Kidney (tissue), 13 donors: ENCODE measurements at regions not wholly inside any gene's neighbourhood (a gene's known extent, or its start where the extent isn't known, plus 50 kb on each side); places are given as distances from the start of the nearest gene placed in this dataset.

Experiments used
- DNase-seq, 5 donors: peaks; one replicate each; pipeline ENCODE4 v3.0.0-alpha.2; 2013 to 2020
- FAIRE-seq: peaks from 2 replicates; lab custom pipeline; 2012; peaks lifted over from hg19 to GRCh38; lab: Jason Lieb, UNC
- H3K27ac ChIP-seq, 2 donors: one replicate each; pipeline ENCODE4 v1.7.0; 2013; ENCODE audit warnings: low read depth in 2 of 2, low read length in 2 of 2, inconsistent platforms in 1 of 2
- H3K27me3 ChIP-seq: one replicate; pipeline ENCODE4 v1.7.1; 2013; ENCODE audit warnings: low read length, inconsistent platforms; ENCODE audit not compliant: control insufficient read depth, insufficient read depth
- H3K36me3 ChIP-seq, 3 donors: one replicate each; pipeline versions ENCODE4 v1.7.0 to v1.7.1; 2013; ENCODE audit warnings: low read length in 3 of 3, control low read depth in 1 of 3, inconsistent platforms in 1 of 3; ENCODE audit not compliant: insufficient read depth in 3 of 3, control insufficient read depth in 2 of 3
- H3K4me1 ChIP-seq, 3 donors: one replicate each; pipeline versions ENCODE4 v1.7.0 to v1.7.1; 2013; ENCODE audit warnings: low read length in 3 of 3, inconsistent platforms in 1 of 3, low read depth in 1 of 3; ENCODE audit not compliant: control insufficient read depth in 2 of 3, insufficient read depth in 2 of 3
- H3K4me3 ChIP-seq, 3 donors: one replicate each; pipeline versions ENCODE4 v1.7.0 to v1.8.1; 2013; ENCODE audit warnings: low read length in 3 of 3, control low read depth in 1 of 3, inconsistent platforms in 1 of 3
- H3K9ac ChIP-seq, 3 donors: one replicate each; pipeline versions ENCODE4 v1.7.0 to v1.7.1; 2013; ENCODE audit warnings: low read length in 3 of 3, control low read depth in 1 of 3, inconsistent platforms in 1 of 3
- H3K9me3 ChIP-seq, 3 donors: one replicate each; pipeline versions ENCODE4 v1.7.0 to v1.7.1; 2013; ENCODE audit warnings: low read length in 3 of 3, control low read depth in 1 of 3, inconsistent platforms in 1 of 3; ENCODE audit not compliant: control insufficient read depth in 2 of 3, insufficient read depth in 1 of 3
- intact Hi-C: fragments of 100-400 bp; cut with DNase I; formaldehyde crosslinking; loops from one replicate; pipeline ENCODE4 v1.11.1; 2022
- TF ChIP-seq, protein P1 (sequence below): IDR thresholded peaks from 3 replicates; pipeline ENCODE4 v1.5.1; 2012; ENCODE audit warnings: mild to moderate bottlenecking, moderate library complexity, borderline replicate concordance; ENCODE audit not compliant: insufficient read depth; ENCODE audit errors: extremely low read depth
- donor health status: control.
- donor health status: control.
- donor health status: control.
- donor health status: control.
- donor health status: control.
- donor health status: DM: yes; HTN: yes; CAD: no.
- donor health status: Normal renal cell carcinoma (clear cell type).

- FAIRE-seq (no peak), DNase-seq (no peak)
- Histone ChIP-seq H3K4me3 (no peak overlapping the region), H3K9ac (no peak overlapping the region), H3K9me3 (no peaks in the 10 kb centered on the region), H3K27ac (no peak overlapping the region), H3K36me3 (no peaks in the 10 kb centered on the region), H3K27me3 (no peaks in the 10 kb centered on the region), H3K4me1 (no peaks in the 10 kb centered on the region)
- intact Hi-C loops = no loop called here
- TF ChIP-seq, protein P1, sequence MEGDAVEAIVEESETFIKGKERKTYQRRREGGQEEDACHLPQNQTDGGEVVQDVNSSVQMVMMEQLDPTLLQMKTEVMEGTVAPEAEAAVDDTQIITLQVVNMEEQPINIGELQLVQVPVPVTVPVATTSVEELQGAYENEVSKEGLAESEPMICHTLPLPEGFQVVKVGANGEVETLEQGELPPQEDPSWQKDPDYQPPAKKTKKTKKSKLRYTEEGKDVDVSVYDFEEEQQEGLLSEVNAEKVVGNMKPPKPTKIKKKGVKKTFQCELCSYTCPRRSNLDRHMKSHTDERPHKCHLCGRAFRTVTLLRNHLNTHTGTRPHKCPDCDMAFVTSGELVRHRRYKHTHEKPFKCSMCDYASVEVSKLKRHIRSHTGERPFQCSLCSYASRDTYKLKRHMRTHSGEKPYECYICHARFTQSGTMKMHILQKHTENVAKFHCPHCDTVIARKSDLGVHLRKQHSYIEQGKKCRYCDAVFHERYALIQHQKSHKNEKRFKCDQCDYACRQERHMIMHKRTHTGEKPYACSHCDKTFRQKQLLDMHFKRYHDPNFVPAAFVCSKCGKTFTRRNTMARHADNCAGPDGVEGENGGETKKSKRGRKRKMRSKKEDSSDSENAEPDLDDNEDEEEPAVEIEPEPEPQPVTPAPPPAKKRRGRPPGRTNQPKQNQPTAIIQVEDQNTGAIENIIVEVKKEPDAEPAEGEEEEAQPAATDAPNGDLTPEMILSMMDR = no peak
Measured at GRCh38 chr14:31944256-31945073, 132.6 kb upstream of the ARHGAP5 start.

DNA sequence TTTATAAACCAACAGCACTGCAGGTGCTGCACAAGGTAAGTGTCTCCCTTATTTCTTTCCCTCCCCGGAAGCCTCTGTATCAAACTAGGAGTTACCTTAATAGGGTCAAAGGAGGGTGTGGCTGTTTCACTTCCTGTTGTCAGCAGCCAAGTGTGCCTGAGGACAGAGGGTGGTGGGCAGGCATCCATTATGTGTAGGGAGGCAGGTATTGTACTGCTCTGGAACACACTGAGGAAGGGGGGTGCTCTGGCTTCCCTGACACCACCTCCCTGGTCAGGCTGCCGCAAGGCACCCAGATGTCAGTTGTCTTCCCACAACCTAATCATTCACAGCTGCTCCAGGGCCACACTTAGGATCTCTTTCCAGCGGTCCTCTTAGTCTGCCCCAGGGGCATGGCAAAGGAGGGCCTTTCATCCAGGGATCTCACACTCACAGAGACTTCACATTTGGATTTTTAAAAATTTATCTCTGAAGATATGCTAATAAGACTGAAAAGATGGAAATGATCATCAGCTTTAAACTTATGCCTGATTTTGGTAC, 132.0 kb upstream of the ARHGAP5 start:
- Histone ChIP-seq H3K4me3 (no peak overlapping the region), H3K4me1 (no peaks in the 10 kb centered on the region), H3K27ac (no peak overlapping the region), H3K36me3 (no peaks in the 10 kb centered on the region), H3K9me3 (no peaks in the 10 kb centered on the region), H3K9ac (no peak overlapping the region), H3K27me3 (no peaks in the 10 kb centered on the region)
- FAIRE-seq (no peak), DNase-seq (no peak)
- intact Hi-C loops = no loop called here
- TF ChIP-seq, protein P1 = no peak

DNA sequence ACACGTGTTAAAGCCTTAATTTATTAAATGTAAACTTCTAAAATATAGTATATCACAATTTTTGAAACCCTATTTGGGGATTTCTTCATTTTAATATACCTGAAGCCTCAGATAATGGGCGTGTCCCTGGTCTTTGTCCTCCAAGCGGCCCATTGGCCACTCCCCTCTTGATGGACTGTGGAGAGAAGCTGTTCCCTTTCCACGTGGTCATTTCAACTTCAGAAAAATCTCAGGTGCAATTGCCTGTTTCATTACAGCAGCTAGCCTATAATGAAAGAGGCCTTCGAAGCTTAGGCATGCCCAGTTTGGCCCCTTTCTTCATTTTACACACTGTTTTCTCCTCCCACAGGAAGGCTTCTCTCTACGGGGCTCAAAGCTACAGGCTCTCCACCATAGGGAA, 131.4 kb upstream of the ARHGAP5 start:
- no peak for FAIRE-seq
- TF ChIP-seq, protein P1 = no peak
- no peak overlapping the region for H3K4me3 ChIP-seq

More for the DNA sequence above, 131.4 kb upstream of the ARHGAP5 start:
- Histone ChIP-seq H3K4me1 (peaks cover 0 to 3% (median 0%) of the 10 kb centered on the region in 3 donors), H3K27me3 (no peaks in the 10 kb centered on the region), H3K9me3 (no peaks in the 10 kb centered on the region), H3K36me3 (no peaks in the 10 kb centered on the region), H3K9ac (no peak overlapping the region), H3K27ac (no peak overlapping the region)
- intact Hi-C loops = no loop called here
- DNase-seq = no peak
